IMR-90 (cell line): ENCODE measurements at regions not wholly inside any gene's neighbourhood (a gene's known extent, or its start where the extent isn't known, plus 50 kb on each side); places are given as distances from the start of the nearest gene placed in this dataset.

Source experiments
- ATAC-seq: fragments of 200-7000 bp; cut with Tn5 transposase; 2 replicates; pipeline ENCODE4 v1.9.1; 2020; ENCODE audit warnings: low read depth, mild to moderate bottlenecking, moderate library complexity
- BruUV-seq: library from RNA; stranded (reverse); fragments of 400-500 nt; replicated peaks from 2 replicates; lab custom pipeline; 2021; lab: Mats Ljungman, UMichigan
- CTCF ChIA-PET: fragments of 300-600 bp; formaldehyde crosslinking; extraction: SDS; loops from one replicate; lab custom pipeline; 2021; ENCODE audit warnings: antibody characterized with exemption; lab: Yijun Ruan, JAX
- POLR2A ChIA-PET: fragments of 300-600 bp; sonication (Branson Sonifier 250); formaldehyde crosslinking; loops from one replicate; lab custom pipeline; 2022; ENCODE audit warnings: antibody characterized with exemption; ENCODE audit not compliant: unreplicated experiment; lab: Charles Lee
- DNase-seq: peaks from one replicate; pipeline ENCODE4 v3.0.0; 2013
- H2AFZ ChIP-seq: replicated peaks from 2 replicates; pipeline ENCODE3; 2013; ENCODE audit warnings: low read length, mild to moderate bottlenecking; ENCODE audit not compliant: poor library complexity
- H2AK5ac ChIP-seq: 2 replicates; pipeline ENCODE4 v1.6.1; 2013; ENCODE audit warnings: low read depth, low read length, inconsistent platforms
- H2AK9ac ChIP-seq: replicated peaks from 2 replicates; pipeline ENCODE3; 2013; ENCODE audit warnings: mild to moderate bottlenecking, low read depth, low read length, moderate library complexity; ENCODE audit not compliant: poor library complexity
- H2BK120ac ChIP-seq: 2 replicates; pipeline ENCODE4 v1.6.1; 2013; ENCODE audit warnings: low read depth, low read length, inconsistent platforms
- H2BK15ac ChIP-seq: 3 replicates; pipeline ENCODE4 v1.6.1; 2013; ENCODE audit warnings: low read depth, low read length, inconsistent platforms
- H2BK20ac ChIP-seq: 2 replicates; pipeline ENCODE4 v1.6.1; 2013; ENCODE audit warnings: low read depth, mild to moderate bottlenecking, inconsistent platforms, low read length, moderate library complexity
- H2BK5ac ChIP-seq: 2 replicates; pipeline ENCODE4 v1.6.1; 2013; ENCODE audit warnings: mild to moderate bottlenecking, low read depth, low read length, inconsistent platforms; ENCODE audit not compliant: poor library complexity, severe bottlenecking
- H3K14ac ChIP-seq: replicated peaks from 2 replicates; pipeline ENCODE4 v1.6.1; 2013; ENCODE audit warnings: low read depth, low read length, inconsistent platforms
- H3K18ac ChIP-seq: 2 replicates; pipeline ENCODE4 v1.6.1; 2013; ENCODE audit warnings: low read depth, low read length, control low read depth
- H3K23ac ChIP-seq: 2 replicates; pipeline ENCODE4 v1.6.1; 2013; ENCODE audit warnings: low read depth, low read length, inconsistent platforms
- H3K27ac ChIP-seq: 2 replicates; pipeline ENCODE4 v1.5.1; 2013; ENCODE audit warnings: mild to moderate bottlenecking, control low read depth, low read length; ENCODE audit not compliant: insufficient read depth
- H3K27me3 ChIP-seq: 2 replicates; pipeline ENCODE4 v1.6.1; 2013; ENCODE audit warnings: low read length; ENCODE audit not compliant: control insufficient read depth, insufficient read depth
- H3K36me3 ChIP-seq: 2 replicates; pipeline ENCODE4 v1.6.1; 2013; ENCODE audit warnings: low read length, mixed read lengths; ENCODE audit not compliant: control insufficient read depth, insufficient read depth
- H3K4ac ChIP-seq: 2 replicates; pipeline ENCODE4 v1.6.1; 2013; ENCODE audit warnings: low read depth, low read length, inconsistent platforms
- H3K4me1 ChIP-seq: 2 replicates; pipeline ENCODE4 v1.6.1; 2013; ENCODE audit warnings: low read length, mixed read lengths; ENCODE audit not compliant: control insufficient read depth, insufficient read depth
- H3K4me2 ChIP-seq: 2 replicates; pipeline ENCODE4 v1.6.1; 2013; ENCODE audit warnings: low read depth, mild to moderate bottlenecking, control low read depth, low read length, moderate library complexity
- H3K4me3 ChIP-seq: 2 replicates; pipeline ENCODE4 v1.5.1; 2013; ENCODE audit warnings: low read depth, mild to moderate bottlenecking, control low read depth, low read length, moderate library complexity; ENCODE audit not compliant: insufficient read depth
- H3K56ac ChIP-seq: 2 replicates; pipeline ENCODE4 v1.6.1; 2013; ENCODE audit warnings: low read length, inconsistent platforms; ENCODE audit not compliant: insufficient read depth; ENCODE audit errors: extremely low read depth
- H3K79me1 ChIP-seq, 2 experiments: 2 replicates each; pipeline ENCODE4 v1.6.1; 2013; ENCODE audit warnings: low read length in 2 of 2, inconsistent platforms in 1 of 2, low read depth in 1 of 2
- H3K9ac ChIP-seq: 2 replicates; pipeline ENCODE4 v1.6.1; 2013; ENCODE audit warnings: low read depth, low read length, control low read depth
- H3K9me1 ChIP-seq: 2 replicates; pipeline ENCODE4 v1.6.1; 2013; ENCODE audit warnings: low read length, inconsistent platforms; ENCODE audit not compliant: insufficient read depth
- H3K9me3 ChIP-seq: 2 replicates; pipeline ENCODE4 v1.6.1; 2013; ENCODE audit warnings: low read length; ENCODE audit not compliant: control insufficient read depth, insufficient read depth
- H4K20me1 ChIP-seq: 2 replicates; pipeline ENCODE4 v1.6.1; 2013; ENCODE audit warnings: low read length, inconsistent platforms; ENCODE audit not compliant: insufficient read depth
- H4K5ac ChIP-seq: 2 replicates; pipeline ENCODE4 v1.6.1; 2013; ENCODE audit warnings: mild to moderate bottlenecking, low read depth, low read length, control low read depth
- H4K8ac ChIP-seq, 2 experiments: 2 replicates each; pipeline ENCODE4 v1.6.1; 2013; ENCODE audit warnings: low read depth in 2 of 2, low read length in 2 of 2, control low read depth in 1 of 2, inconsistent platforms in 1 of 2
- H4K91ac ChIP-seq: 2 replicates; pipeline ENCODE4 v1.6.1; 2013; ENCODE audit warnings: low read depth, low read length, inconsistent platforms; ENCODE audit not compliant: insufficient read depth
- BHLHE40 ChIP-seq: fragments of 150-350 bp; IDR thresholded peaks from 2 replicates; pipeline ENCODE4 v1.6.1; 2016; ENCODE audit warnings: mild to moderate bottlenecking, low read depth, low read length
- CEBPB ChIP-seq: IDR thresholded peaks from 2 replicates; pipeline ENCODE4 v1.6.1; 2012; ENCODE audit warnings: low read depth, low read length, improper control_type of control experiment
- CHD1 ChIP-seq: IDR thresholded peaks from 2 replicates; pipeline ENCODE4 v1.6.1; 2012; ENCODE audit warnings: low read depth, low read length, improper control_type of control experiment
- CTCF ChIP-seq: conservative IDR thresholded peaks from 2 replicates; pipeline ENCODE4 v1.5.1; 2012; ENCODE audit warnings: mild to moderate bottlenecking, low read depth, low read length, improper control_type of control experiment
- ELK1 ChIP-seq: fragments of 150-350 bp; IDR thresholded peaks from 2 replicates; pipeline ENCODE4 v1.6.1; 2016; ENCODE audit warnings: low read depth, mild to moderate bottlenecking, low read length, moderate library complexity, borderline replicate concordance
- FOS ChIP-seq: fragments of 150-350 bp; IDR thresholded peaks from 2 replicates; pipeline ENCODE4 v1.6.1; 2016; ENCODE audit warnings: low read depth, low read length
- MAFK ChIP-seq: IDR thresholded peaks from 2 replicates; pipeline ENCODE4 v1.6.1; 2012; ENCODE audit warnings: low read depth, low read length, improper control_type of control experiment
- MAZ ChIP-seq: IDR thresholded peaks from 2 replicates; pipeline ENCODE4 v1.6.1; 2012; ENCODE audit warnings: low read depth, mild to moderate bottlenecking, low read length, improper control_type of control experiment, moderate library complexity, borderline replicate concordance
- POLR2A ChIP-seq: IDR thresholded peaks from 2 replicates; pipeline ENCODE4 v1.6.1; 2012; ENCODE audit warnings: mild to moderate bottlenecking, low read depth, low read length
- RAD21 ChIP-seq: IDR thresholded peaks from 2 replicates; pipeline ENCODE4 v1.6.1; 2012; ENCODE audit warnings: low read length, improper control_type of control experiment
- RCOR1 ChIP-seq: IDR thresholded peaks from 2 replicates; pipeline ENCODE4 v1.6.1; 2012; ENCODE audit warnings: mild to moderate bottlenecking, low read length, improper control_type of control experiment; ENCODE audit not compliant: insufficient replicate concordance
- RFX5 ChIP-seq: IDR thresholded peaks from 2 replicates; pipeline ENCODE4 v1.8.0; 2012; ENCODE audit warnings: low read depth, mild to moderate bottlenecking, low read length, moderate library complexity
- SMC3 ChIP-seq: fragments of 150-350 bp; IDR thresholded peaks from 2 replicates; pipeline ENCODE4 v1.6.1; 2016; ENCODE audit warnings: low read depth, mild to moderate bottlenecking, antibody characterized with exemption, low read length, moderate library complexity
- USF2 ChIP-seq: fragments of 150-350 bp; IDR thresholded peaks from 2 replicates; pipeline ENCODE4 v1.6.1; 2017; ENCODE audit warnings: mild to moderate bottlenecking, antibody characterized with exemption, low read length, low read depth
- dilution Hi-C: fragments of 300-500 bp; cut with HindIII; formaldehyde crosslinking; loops from one replicate; pipeline ENCODE4 v1.14.3; 2018; ENCODE audit warnings: low sequenced_read_pairs; ENCODE audit not compliant: unreplicated experiment
- in situ Hi-C: fragments of 300-500 bp; cut with MboI; formaldehyde crosslinking; loops from 3 replicates; pipeline ENCODE4 v1.14.3; 2019; ENCODE audit warnings: low sequenced_read_pairs, inconsistent platforms, mixed read lengths
- intact Hi-C: fragments of 100-400 bp; cut with micrococcal nuclease; formaldehyde crosslinking; loops from 2 replicates; pipeline ENCODE4 v1.10.0; 2022

GRCh38 chr4:14091531-14091930, 464.0 kb upstream of the BOD1L1 start:
- no TSS peak for BruUV-seq
- no peak overlapping the region for H2BK120ac ChIP-seq
- CTCF ChIA-PET = no interaction called here
- H3K36me3 ChIP-seq = no peaks in the 10 kb centered on the region
- in situ Hi-C loops (no loop called here), intact Hi-C loops (loop anchor here (10.0 kb wide), 1 partner anchor 107 kb away; no protein-coding TSS in a partner anchor), dilution Hi-C loops (no loop called here)
- no peak overlapping the region for H2AFZ ChIP-seq
- H4K8ac ChIP-seq = no peak overlapping the region
- no peak overlapping the region for H2BK15ac ChIP-seq
- no peak overlapping the region for H3K4me3 ChIP-seq
- H3K9me3 ChIP-seq = peaks cover 2% of the 10 kb centered on the region; the same call in 1 of the 2 replicates
- no peak overlapping the region for H3K23ac ChIP-seq
- POLR2A ChIA-PET = no interaction called here
- H4K5ac ChIP-seq = no peak overlapping the region
- H3K14ac ChIP-seq = no peak overlapping the region
- H3K27ac ChIP-seq = no peak overlapping the region
- no peaks in the 10 kb centered on the region for H3K79me1 ChIP-seq
- H3K9ac ChIP-seq = no peak overlapping the region
- no peak overlapping the region for H2BK20ac ChIP-seq
- ATAC-seq (no peak), DNase-seq (no peak)
- no peaks in the 10 kb centered on the region for H3K9me1 ChIP-seq
- H3K27me3 ChIP-seq = no peaks in the 10 kb centered on the region
- H2BK5ac ChIP-seq = no peak overlapping the region
- H3K56ac ChIP-seq = no peak overlapping the region
- peaks cover 3% of the 10 kb centered on the region; the same call in 1 of the 2 replicates for H3K4me1 ChIP-seq
- H2AK9ac ChIP-seq = no peak overlapping the region
- H3K18ac ChIP-seq = no peak overlapping the region; the same call in 1 of the 2 replicates
- H2AK5ac ChIP-seq = no peak overlapping the region
- H4K20me1 ChIP-seq = no peaks in the 10 kb centered on the region
- no peak overlapping the region for H3K4me2 ChIP-seq
- H3K4ac ChIP-seq = no peak overlapping the region
- H4K91ac ChIP-seq = no peak overlapping the region
- TF ChIP-seq MAFK = no peak
- TF ChIP-seq CEBPB = no peak
- no peak for TF ChIP-seq MAZ
- TF ChIP-seq USF2 = no peak
- no peak for TF ChIP-seq SMC3
- TF ChIP-seq RFX5 = no peak
- TF ChIP-seq RCOR1 = no peak
- no peak for TF ChIP-seq POLR2A
- TF ChIP-seq ELK1 = no peak
- no peak for TF ChIP-seq RAD21
- no peak for TF ChIP-seq FOS
- no peak for TF ChIP-seq BHLHE40
- no peak for TF ChIP-seq CHD1
- TF ChIP-seq CTCF = no peak
